ENCODE measurements at regions not wholly inside any gene's neighbourhood (a gene's known extent, or its start where the extent isn't known, plus 50 kb on each side); places are given as distances from the start of the nearest gene placed in this dataset.
"Not testable (repeated sequence)": the region's sequence is repeated elsewhere in the genome, so short reads cannot be mapped to it uniquely, and the experiment has no call there.

DNA sequence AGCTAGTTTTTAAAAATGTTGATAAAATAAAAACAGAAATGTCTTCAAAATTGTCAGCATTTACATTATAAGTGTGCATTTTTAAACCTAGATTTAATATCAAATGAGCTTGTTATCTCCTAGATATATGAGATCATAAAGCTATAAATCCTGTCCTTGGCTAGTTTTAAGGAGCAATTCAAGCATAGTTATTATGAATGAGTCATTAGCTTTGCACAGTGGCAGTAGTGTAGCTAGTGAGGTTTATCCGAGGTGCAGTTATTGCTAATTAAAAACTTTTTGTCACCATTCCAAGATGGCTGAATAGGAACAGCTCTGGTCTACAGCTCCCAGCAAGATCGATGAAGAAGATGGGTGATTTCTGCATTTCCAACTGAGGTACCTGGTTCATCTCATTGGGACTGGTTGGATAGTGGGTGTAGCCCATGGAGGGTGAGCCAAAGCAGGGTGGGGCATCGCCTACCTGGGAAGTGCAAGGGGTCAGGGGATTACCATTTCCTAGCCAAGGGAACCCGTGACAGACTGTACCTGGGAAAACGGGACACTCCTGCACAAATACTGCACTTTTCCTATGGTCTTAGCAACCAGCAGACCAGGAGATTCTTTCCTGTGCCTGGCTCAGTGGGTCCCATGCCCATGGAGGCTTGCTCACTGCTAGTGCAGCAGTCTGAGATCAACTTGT is 108.8 kb upstream of the SYNCRIP start:
- no peaks in the 10 kb centered on the region for H3K36me3 ChIP-seq (ENCODE audit: insufficient read depth, low read length)
- Mint-ChIP-seq H3K36me3 (no peaks in the 10 kb centered on the region), H3K9me3 (peaks cover 0 to 3% (median 0%) of the 10 kb centered on the region in 8 donors), H3K4me1 (no peaks in the 10 kb centered on the region), H3K27ac (no peak overlapping the region), H3K4me3 (no peak overlapping the region), H3K27me3 (peaks cover 4 to 6% of the 10 kb centered on the region in 2 donors)
- DNase-seq: no peak
- POLR2A ChIA-PET (ENCODE audit: partially characterized antibody): no interaction called here
- no peak overlapping the region for H3K4me3 ChIP-seq (ENCODE audit: low read length in 2 of 2)
- H3K27me3 ChIP-seq (ENCODE audit: insufficient read depth, low read length): no peaks in the 10 kb centered on the region
- no peaks in the 10 kb centered on the region for H3K4me1 ChIP-seq (ENCODE audit: insufficient read depth, low read length)
- no peaks in the 10 kb centered on the region for H3K9me3 ChIP-seq (ENCODE audit: control insufficient read depth in 1 of 2, low read length in 2 of 2)
- CTCF ChIA-PET (ENCODE audit: partially characterized antibody): no interaction called here
- no peak overlapping the region for H3K27ac ChIP-seq (ENCODE audit: low read depth, low read length)
- intact Hi-C loops (cut with micrococcal nuclease): no loop called here

DNA sequence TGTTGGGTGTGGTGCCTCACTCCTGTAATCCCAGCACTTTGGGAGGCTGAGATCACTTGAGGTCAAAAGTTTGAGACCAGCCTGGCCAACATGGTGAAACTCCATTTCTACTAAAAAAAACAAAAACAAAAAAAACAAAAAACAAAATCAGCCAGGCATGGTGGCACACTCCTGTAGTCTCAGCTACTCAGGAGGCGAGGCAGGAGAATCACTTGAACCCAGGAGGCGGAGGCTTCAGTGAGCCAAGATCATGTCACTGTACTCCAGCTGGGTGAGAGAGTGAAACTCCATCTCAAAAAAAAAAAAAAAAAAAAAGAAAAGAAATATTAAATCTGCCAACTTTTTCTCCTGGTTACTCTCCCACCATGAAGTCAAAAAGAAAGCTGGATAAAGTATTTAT is 107.5 kb upstream of the SYNCRIP start:
- H3K4me1 Mint-ChIP-seq; H3K27me3 Mint-ChIP-seq; H3K4me1 ChIP-seq (ENCODE audit: insufficient read depth, low read length); H3K9me3 Mint-ChIP-seq; POLR2A ChIA-PET (ENCODE audit: partially characterized antibody); intact Hi-C loops (cut with micrococcal nuclease); H3K4me3 ChIP-seq (ENCODE audit: low read length in 2 of 2); CTCF ChIA-PET (ENCODE audit: partially characterized antibody); H3K9me3 ChIP-seq (ENCODE audit: control insufficient read depth in 1 of 2, low read length in 2 of 2); DNase-seq; H3K36me3 Mint-ChIP-seq; H3K4me3 Mint-ChIP-seq; H3K27me3 ChIP-seq (ENCODE audit: insufficient read depth, low read length); H3K27ac Mint-ChIP-seq; H3K27ac ChIP-seq (ENCODE audit: low read depth, low read length); H3K36me3 ChIP-seq (ENCODE audit: insufficient read depth, low read length): not testable (repeated sequence)

DNA sequence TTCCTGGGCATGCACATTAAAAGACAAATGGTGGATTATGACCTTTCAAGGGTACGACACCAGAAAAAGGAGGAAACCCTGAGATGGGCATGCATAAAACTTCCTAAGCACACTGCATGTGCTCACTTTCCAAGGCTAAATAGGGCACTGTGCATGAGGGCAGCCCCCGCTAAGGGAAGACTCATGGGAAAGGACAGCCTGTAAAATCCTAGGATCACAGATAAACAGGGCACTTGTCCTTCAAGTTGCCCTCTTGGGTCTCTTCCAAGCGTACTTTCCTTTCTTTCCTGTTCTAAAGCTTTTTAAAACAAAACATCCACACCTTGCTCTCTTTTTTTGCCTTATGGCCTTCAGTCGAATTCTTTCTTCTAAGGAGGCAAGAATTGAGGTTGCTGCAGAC is 106.5 kb upstream of the SYNCRIP start:
- intact Hi-C loops (cut with micrococcal nuclease): no loop called here
- Histone ChIP-seq H3K4me3 (ENCODE audit: low read length in 2 of 2) (no peak overlapping the region), H3K27ac (ENCODE audit: low read depth, low read length) (no peak overlapping the region), H3K4me1 (ENCODE audit: insufficient read depth, low read length) (no peaks in the 10 kb centered on the region), H3K36me3 (ENCODE audit: insufficient read depth, low read length) (no peaks in the 10 kb centered on the region), H3K9me3 (ENCODE audit: control insufficient read depth in 1 of 2, low read length in 2 of 2) (no peaks in the 10 kb centered on the region), H3K27me3 (ENCODE audit: insufficient read depth, low read length) (no peaks in the 10 kb centered on the region)
- DNase-seq: no peak
- Mint-ChIP-seq H3K4me3 (no peak overlapping the region), H3K36me3 (no peaks in the 10 kb centered on the region), H3K27me3 (peaks cover 4 to 6% of the 10 kb centered on the region in 2 donors), H3K27ac (no peak overlapping the region), H3K4me1 (no peaks in the 10 kb centered on the region), H3K9me3 (peaks cover 0 to 3% (median 0%) of the 10 kb centered on the region in 8 donors)
- ChIA-PET POLR2A (ENCODE audit: partially characterized antibody) (no interaction called here), CTCF (ENCODE audit: partially characterized antibody) (no interaction called here)

DNA sequence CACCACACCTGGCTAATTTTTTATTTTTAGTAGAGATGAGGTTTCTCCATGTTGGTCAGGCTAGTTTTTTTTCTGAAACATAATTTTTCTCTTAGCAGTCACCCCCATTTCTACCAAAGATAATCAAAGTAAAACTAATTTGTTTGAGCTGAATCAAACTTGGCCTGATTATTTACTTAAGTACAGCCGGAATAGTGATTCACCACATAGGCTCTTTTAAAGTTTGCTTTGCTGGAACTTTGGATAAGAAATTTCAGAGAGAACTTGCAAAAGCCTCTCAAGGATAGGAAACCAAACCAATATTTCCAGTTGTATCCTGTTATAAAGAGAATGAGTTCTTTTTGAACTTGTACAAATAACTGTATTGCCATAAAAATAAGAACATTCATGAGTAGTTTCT is 105.0 kb upstream of the SYNCRIP start:
- intact Hi-C loops (cut with micrococcal nuclease): no loop called here
- no peak overlapping the region for H3K4me3 ChIP-seq (ENCODE audit: low read length in 2 of 2)
- H3K27ac Mint-ChIP-seq: no peak overlapping the region
- H3K36me3 Mint-ChIP-seq: no peaks in the 10 kb centered on the region
- no peak overlapping the region for H3K27ac ChIP-seq (ENCODE audit: low read depth, low read length)
- H3K4me1 ChIP-seq (ENCODE audit: insufficient read depth, low read length): no peaks in the 10 kb centered on the region
- H3K36me3 ChIP-seq (ENCODE audit: insufficient read depth, low read length): no peaks in the 10 kb centered on the region
- H3K4me3 Mint-ChIP-seq: no peak overlapping the region
- H3K4me1 Mint-ChIP-seq: no peaks in the 10 kb centered on the region
- DNase-seq: no peak
- ChIA-PET POLR2A (ENCODE audit: partially characterized antibody) (no interaction called here), CTCF (ENCODE audit: partially characterized antibody) (interaction anchor here (0.6 kb wide), 1 partner anchor 94 kb away, joined by 3 read pairs; no protein-coding TSS in a partner anchor)
- peaks cover 0 to 3% (median 0%) of the 10 kb centered on the region in 8 donors for H3K9me3 Mint-ChIP-seq
- no peaks in the 10 kb centered on the region for H3K9me3 ChIP-seq (ENCODE audit: control insufficient read depth in 1 of 2, low read length in 2 of 2)
- peaks cover 3 to 4% of the 10 kb centered on the region in 2 donors for H3K27me3 Mint-ChIP-seq
- no peaks in the 10 kb centered on the region for H3K27me3 ChIP-seq (ENCODE audit: insufficient read depth, low read length)

DNA sequence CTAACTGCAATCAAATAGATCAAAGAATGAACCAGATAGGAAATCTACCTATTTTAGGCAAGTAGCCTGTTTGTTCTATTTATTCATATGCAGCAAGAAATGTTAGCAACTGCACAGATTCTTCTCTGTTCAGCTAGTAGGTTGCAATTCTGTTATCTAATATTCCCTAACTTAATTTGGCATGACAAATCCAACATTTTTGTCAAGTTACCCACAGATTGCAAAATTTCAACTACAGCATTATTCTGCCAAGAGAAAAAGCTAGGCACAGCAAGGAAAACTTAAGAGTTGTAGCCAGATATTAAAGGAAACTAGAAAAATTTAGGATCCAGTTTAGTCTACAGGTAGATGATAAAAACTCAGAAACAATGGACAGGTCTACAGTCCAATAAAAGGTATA is 104.4 kb upstream of the SYNCRIP start:
- no peak overlapping the region for H3K4me3 Mint-ChIP-seq

DNA sequence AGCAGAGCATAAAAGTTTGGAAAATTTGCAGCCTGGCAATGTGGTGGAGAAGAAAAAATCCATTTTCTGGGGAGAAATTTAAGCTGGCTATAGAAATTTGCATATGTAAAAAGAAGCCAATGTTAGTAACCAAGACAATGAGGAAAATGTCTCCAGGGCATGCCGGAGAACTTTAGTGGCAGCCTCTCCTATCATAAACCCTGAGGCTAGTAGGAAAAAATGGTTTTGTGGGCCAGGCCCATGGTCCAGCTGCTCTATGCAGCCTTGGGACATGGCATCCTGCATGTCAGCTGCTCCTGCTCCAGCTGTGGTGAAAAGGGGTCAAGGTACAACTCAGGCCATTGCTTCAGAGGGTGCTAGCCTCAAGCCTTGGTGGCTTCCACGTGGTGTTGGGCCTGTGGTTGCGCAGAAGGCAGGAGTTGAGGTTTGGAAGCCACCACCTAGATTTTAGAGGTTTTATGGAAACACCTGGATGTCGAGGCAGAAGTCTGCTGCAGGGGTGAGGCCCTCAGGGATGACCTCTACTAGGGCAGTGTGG is 101.8 kb upstream of the SYNCRIP start:
- Histone ChIP-seq H3K27ac (ENCODE audit: low read depth, low read length) (no peak overlapping the region), H3K27me3 (ENCODE audit: insufficient read depth, low read length) (no peaks in the 10 kb centered on the region), H3K36me3 (ENCODE audit: insufficient read depth, low read length) (no peaks in the 10 kb centered on the region), H3K4me3 (ENCODE audit: low read length in 2 of 2) (no peak overlapping the region), H3K9me3 (ENCODE audit: control insufficient read depth in 1 of 2, low read length in 2 of 2) (no peaks in the 10 kb centered on the region), H3K4me1 (ENCODE audit: insufficient read depth, low read length) (no peaks in the 10 kb centered on the region)
- no peaks in the 10 kb centered on the region for H3K36me3 Mint-ChIP-seq
- ChIA-PET POLR2A (ENCODE audit: partially characterized antibody) (no interaction called here), CTCF (ENCODE audit: partially characterized antibody) (no interaction called here)
- H3K27me3 Mint-ChIP-seq: peaks cover 4 to 9% of the 10 kb centered on the region in 2 donors
- no peak overlapping the region for H3K27ac Mint-ChIP-seq
- no peak overlapping the region for H3K4me3 Mint-ChIP-seq
- intact Hi-C loops (cut with micrococcal nuclease): no loop called here
- peaks cover 0 to 5% (median 3%) of the 10 kb centered on the region in 8 donors for H3K9me3 Mint-ChIP-seq
- no peaks in the 10 kb centered on the region for H3K4me1 Mint-ChIP-seq
- DNase-seq: no peak

More for the DNA sequence above, 104.4 kb upstream of the SYNCRIP start:
- Mint-ChIP-seq H3K27ac (no peak overlapping the region), H3K4me1 (no peaks in the 10 kb centered on the region), H3K9me3 (peaks cover 0 to 5% (median 3%) of the 10 kb centered on the region in 8 donors), H3K36me3 (no peaks in the 10 kb centered on the region), H3K27me3 (peaks cover 3 to 4% of the 10 kb centered on the region in 2 donors)
- Histone ChIP-seq H3K4me3 (ENCODE audit: low read length in 2 of 2) (no peak overlapping the region), H3K9me3 (ENCODE audit: control insufficient read depth in 1 of 2, low read length in 2 of 2) (no peaks in the 10 kb centered on the region), H3K36me3 (ENCODE audit: insufficient read depth, low read length) (no peaks in the 10 kb centered on the region), H3K27me3 (ENCODE audit: insufficient read depth, low read length) (no peaks in the 10 kb centered on the region), H3K27ac (ENCODE audit: low read depth, low read length) (no peak overlapping the region), H3K4me1 (ENCODE audit: insufficient read depth, low read length) (no peaks in the 10 kb centered on the region)
- CTCF ChIA-PET (ENCODE audit: partially characterized antibody): no interaction called here
- no peak for DNase-seq
- POLR2A ChIA-PET (ENCODE audit: partially characterized antibody): no interaction called here
- intact Hi-C loops (cut with micrococcal nuclease): no loop called here

DNA sequence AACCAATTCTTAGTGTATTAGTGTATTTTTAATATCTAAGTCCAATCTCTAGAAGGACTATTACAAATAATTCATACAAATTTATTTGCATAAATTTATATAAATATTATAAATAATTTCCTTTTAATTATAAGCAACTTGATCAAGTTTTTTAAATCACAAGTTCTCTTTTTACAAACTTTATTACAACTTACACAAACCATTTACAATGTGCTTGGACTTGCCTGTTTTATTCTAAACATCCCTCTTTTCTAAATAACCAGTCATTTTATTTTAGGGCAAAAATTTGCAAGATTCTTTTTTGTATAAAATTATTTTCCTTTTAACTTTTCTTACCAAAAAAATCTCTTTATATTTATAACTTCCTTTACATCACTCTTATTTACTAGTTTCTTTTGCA is 83.5 kb upstream of the SYNCRIP start:
- no peaks in the 10 kb centered on the region for H3K36me3 ChIP-seq (ENCODE audit: insufficient read depth, low read length)
- Mint-ChIP-seq H3K27me3 (peaks cover 1 to 7% of the 10 kb centered on the region in 2 donors), H3K4me3 (no peak overlapping the region), H3K9me3 (peaks cover 0 to 6% (median 4%) of the 10 kb centered on the region in 8 donors), H3K4me1 (no peaks in the 10 kb centered on the region), H3K36me3 (no peaks in the 10 kb centered on the region), H3K27ac (no peak overlapping the region)
- no peak for DNase-seq
- H3K27me3 ChIP-seq (ENCODE audit: insufficient read depth, low read length): no peaks in the 10 kb centered on the region
- H3K9me3 ChIP-seq (ENCODE audit: control insufficient read depth in 1 of 2, low read length in 2 of 2): no peaks in the 10 kb centered on the region
- no peak overlapping the region for H3K4me3 ChIP-seq (ENCODE audit: low read length in 2 of 2)
- no peaks in the 10 kb centered on the region for H3K4me1 ChIP-seq (ENCODE audit: insufficient read depth, low read length)
- intact Hi-C loops (cut with micrococcal nuclease): no loop called here
- POLR2A ChIA-PET (ENCODE audit: partially characterized antibody): no interaction called here
- CTCF ChIA-PET (ENCODE audit: partially characterized antibody): interaction anchor here (1.7 kb wide), 1 partner anchor 8 kb away, joined by 4 read pairs; no protein-coding TSS in a partner anchor
- H3K27ac ChIP-seq (ENCODE audit: low read depth, low read length): no peak overlapping the region
